ENCODE measurements at regions not wholly inside any gene's neighbourhood (a gene's known extent, or its start where the extent isn't known, plus 50 kb on each side); places are given as distances from the start of the nearest gene placed in this dataset.

GRCh38 chr20:55097621-55098020, 622.2 kb downstream of the DOK5 start:
- no peak for TF ChIP-seq CTCF (IDR thresholded peaks at IDR 0.05; ENCODE audit: partially characterized antibody, unreplicated experiment)
- H3K4me3 Mint-ChIP-seq (ENCODE audit: unreplicated experiment): no peak overlapping the region

GRCh38 chr20:55095745-55096400, 620.5 kb downstream of the DOK5 start:
- peaks cover 1% of the 10 kb centered on the region for H3K9me3 Mint-ChIP-seq (ENCODE audit: unreplicated experiment)
- TF ChIP-seq CTCF (IDR thresholded peaks at IDR 0.05; ENCODE audit: partially characterized antibody, unreplicated experiment): no peak
- no peaks in the 10 kb centered on the region for H3K27me3 Mint-ChIP-seq (ENCODE audit: unreplicated experiment)
- peaks cover 4% of the 10 kb centered on the region for H3K36me3 Mint-ChIP-seq (ENCODE audit: unreplicated experiment)
- H3K27ac Mint-ChIP-seq (ENCODE audit: unreplicated experiment): no peak overlapping the region
- no peaks in the 10 kb centered on the region for H3K4me1 Mint-ChIP-seq (ENCODE audit: low read depth, unreplicated experiment)
- no peak overlapping the region for H3K4me3 Mint-ChIP-seq (ENCODE audit: unreplicated experiment)
- no peak for DNase-seq

More at GRCh38 chr20:55097621-55098020, 622.2 kb downstream of the DOK5 start:
- Mint-ChIP-seq H3K4me1 (ENCODE audit: low read depth, unreplicated experiment) (no peaks in the 10 kb centered on the region), H3K9me3 (ENCODE audit: unreplicated experiment) (peaks cover 3% of the 10 kb centered on the region), H3K27ac (ENCODE audit: unreplicated experiment) (no peak overlapping the region), H3K27me3 (ENCODE audit: unreplicated experiment) (no peaks in the 10 kb centered on the region), H3K36me3 (ENCODE audit: unreplicated experiment) (peaks cover 4% of the 10 kb centered on the region)
- no peak for DNase-seq

- Mint-ChIP-seq H3K9me3 (ENCODE audit: unreplicated experiment) (peaks cover 4% of the 10 kb centered on the region), H3K27ac (ENCODE audit: unreplicated experiment) (no peak overlapping the region), H3K4me3 (ENCODE audit: unreplicated experiment) (no peak overlapping the region), H3K27me3 (ENCODE audit: unreplicated experiment) (peaks cover under 1% of the 10 kb centered on the region), H3K36me3 (ENCODE audit: unreplicated experiment) (peaks cover 4% of the 10 kb centered on the region), H3K4me1 (ENCODE audit: low read depth, unreplicated experiment) (no peaks in the 10 kb centered on the region)
- no peak for TF ChIP-seq CTCF (IDR thresholded peaks at IDR 0.05; ENCODE audit: partially characterized antibody, unreplicated experiment)
- no peak for DNase-seq
Observed at GRCh38 chr20:55094353-55094861, 619.0 kb downstream of the DOK5 start.

- Mint-ChIP-seq H3K4me3 (ENCODE audit: unreplicated experiment) (no peak overlapping the region), H3K4me1 (ENCODE audit: low read depth, unreplicated experiment) (no peaks in the 10 kb centered on the region), H3K36me3 (ENCODE audit: unreplicated experiment) (peaks cover 4% of the 10 kb centered on the region), H3K9me3 (ENCODE audit: unreplicated experiment) (peaks cover 8% of the 10 kb centered on the region), H3K27me3 (ENCODE audit: unreplicated experiment) (peaks cover 2% of the 10 kb centered on the region), H3K27ac (ENCODE audit: unreplicated experiment) (no peak overlapping the region)
- DNase-seq: no peak
- TF ChIP-seq CTCF (IDR thresholded peaks at IDR 0.05; ENCODE audit: partially characterized antibody, unreplicated experiment): no peak
Observed at GRCh38 chr20:55090286-55090685, 614.9 kb downstream of the DOK5 start.

GRCh38 chr20:55086421-55086820, 611.0 kb downstream of the DOK5 start:
- Mint-ChIP-seq H3K4me1 (ENCODE audit: low read depth, unreplicated experiment) (no peaks in the 10 kb centered on the region), H3K36me3 (ENCODE audit: unreplicated experiment) (no peaks in the 10 kb centered on the region), H3K9me3 (ENCODE audit: unreplicated experiment) (peaks cover 9% of the 10 kb centered on the region), H3K27ac (ENCODE audit: unreplicated experiment) (no peak overlapping the region), H3K4me3 (ENCODE audit: unreplicated experiment) (no peak overlapping the region), H3K27me3 (ENCODE audit: unreplicated experiment) (peaks cover 2% of the 10 kb centered on the region)
- TF ChIP-seq CTCF (IDR thresholded peaks at IDR 0.05; ENCODE audit: partially characterized antibody, unreplicated experiment): no peak
- no peak for DNase-seq

Measured in glutamatergic neuron (in vitro differentiated cells).